H1 (cell line): ENCODE measurements at regions not wholly inside any gene's neighbourhood (a gene's known extent, or its start where the extent isn't known, plus 50 kb on each side); places are given as distances from the start of the nearest gene placed in this dataset.

Source experiments
- EZH2 ChIP-seq: fragments of 200-600 bp; sonication (generic); IDR thresholded peaks from 2 replicates; pipeline ENCODE4 v1.7.1; 2012; ENCODE audit warnings: low read depth, mild to moderate bottlenecking, moderate library complexity, low read length, inconsistent platforms; ENCODE audit not compliant: severe bottlenecking
- RNF2 ChIP-seq: fragments of 200-900, 300-1000 bp; sonication (generic); IDR thresholded peaks from 2 replicates; pipeline ENCODE4 v1.7.1; 2016; ENCODE audit warnings: borderline replicate concordance, low read depth, mild to moderate bottlenecking, antibody characterized with exemption, low read length; ENCODE audit not compliant: poor library complexity, severe bottlenecking; ENCODE audit errors: missing control alignments
- TF ChIP-seq, protein P1 (sequence below), 3 experiments: IDR thresholded peaks; 1 replicate in 2 of 3; 2 replicates in 1 of 3; pipeline versions ENCODE4 v1.5.1 to v1.6.1; 2011; ENCODE audit warnings: low read length in 3 of 3, mild to moderate bottlenecking in 3 of 3, inconsistent platforms in 2 of 3, low read depth in 1 of 3, moderate library complexity in 1 of 3; ENCODE audit not compliant: insufficient read depth in 1 of 3; ENCODE audit errors: control extremely low read depth in 1 of 3
- TF ChIP-seq, protein P2 (sequence below): IDR thresholded peaks from 2 replicates; pipeline ENCODE4 v1.6.1; 2011; ENCODE audit warnings: low read length, improper control_type of control experiment

DNA sequence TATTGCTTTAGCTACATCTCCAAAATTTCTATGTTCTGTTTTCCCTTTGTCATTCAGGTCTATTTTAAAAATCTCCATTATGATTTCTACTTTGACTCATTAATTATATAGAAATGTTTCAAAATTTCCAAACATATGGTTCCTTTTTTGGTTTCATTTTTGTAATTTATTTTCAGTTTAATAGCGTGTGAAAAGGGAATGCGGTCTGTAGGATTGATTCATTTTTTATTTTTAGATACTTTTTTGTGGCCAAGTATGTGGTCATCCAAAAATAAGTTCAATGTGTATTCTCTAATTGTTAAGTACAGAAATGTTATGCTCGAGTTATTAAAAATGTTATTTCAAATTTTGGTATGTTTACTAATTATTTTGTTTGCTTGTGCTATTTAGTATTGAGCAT, 72.5 kb upstream of the ANKRD1 start:
- TF ChIP-seq EZH2 (no peak), RNF2 (no peak)
- TF ChIP-seq, protein P1, sequence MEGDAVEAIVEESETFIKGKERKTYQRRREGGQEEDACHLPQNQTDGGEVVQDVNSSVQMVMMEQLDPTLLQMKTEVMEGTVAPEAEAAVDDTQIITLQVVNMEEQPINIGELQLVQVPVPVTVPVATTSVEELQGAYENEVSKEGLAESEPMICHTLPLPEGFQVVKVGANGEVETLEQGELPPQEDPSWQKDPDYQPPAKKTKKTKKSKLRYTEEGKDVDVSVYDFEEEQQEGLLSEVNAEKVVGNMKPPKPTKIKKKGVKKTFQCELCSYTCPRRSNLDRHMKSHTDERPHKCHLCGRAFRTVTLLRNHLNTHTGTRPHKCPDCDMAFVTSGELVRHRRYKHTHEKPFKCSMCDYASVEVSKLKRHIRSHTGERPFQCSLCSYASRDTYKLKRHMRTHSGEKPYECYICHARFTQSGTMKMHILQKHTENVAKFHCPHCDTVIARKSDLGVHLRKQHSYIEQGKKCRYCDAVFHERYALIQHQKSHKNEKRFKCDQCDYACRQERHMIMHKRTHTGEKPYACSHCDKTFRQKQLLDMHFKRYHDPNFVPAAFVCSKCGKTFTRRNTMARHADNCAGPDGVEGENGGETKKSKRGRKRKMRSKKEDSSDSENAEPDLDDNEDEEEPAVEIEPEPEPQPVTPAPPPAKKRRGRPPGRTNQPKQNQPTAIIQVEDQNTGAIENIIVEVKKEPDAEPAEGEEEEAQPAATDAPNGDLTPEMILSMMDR (IDR thresholded peaks at IDR 0.05; ENCODE audit: control extremely low read depth in 1 of 3, insufficient read depth in 1 of 3, low read depth in 1 of 3, low read length in 3 of 3): no peak
- TF ChIP-seq, protein P2, sequence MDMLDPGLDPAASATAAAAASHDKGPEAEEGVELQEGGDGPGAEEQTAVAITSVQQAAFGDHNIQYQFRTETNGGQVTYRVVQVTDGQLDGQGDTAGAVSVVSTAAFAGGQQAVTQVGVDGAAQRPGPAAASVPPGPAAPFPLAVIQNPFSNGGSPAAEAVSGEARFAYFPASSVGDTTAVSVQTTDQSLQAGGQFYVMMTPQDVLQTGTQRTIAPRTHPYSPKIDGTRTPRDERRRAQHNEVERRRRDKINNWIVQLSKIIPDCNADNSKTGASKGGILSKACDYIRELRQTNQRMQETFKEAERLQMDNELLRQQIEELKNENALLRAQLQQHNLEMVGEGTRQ: no peak
